ENCODE measurements at regions not wholly inside any gene's neighbourhood (a gene's known extent, or its start where the extent isn't known, plus 50 kb on each side); places are given as distances from the start of the nearest gene placed in this dataset.

- DNase-seq (ENCODE audit: low spot score), result no peak
Measured at GRCh38 chr7:53504914-53505313, 469.5 kb downstream of the POM121L12 start.

GRCh38 chr7:53518319-53518718, 482.9 kb downstream of the POM121L12 start:
- no peak for DNase-seq (ENCODE audit: low spot score)

- no peak for DNase-seq (ENCODE audit: low spot score)
Measured at GRCh38 chr7:53520841-53521240, 485.4 kb downstream of the POM121L12 start.

GRCh38 chr7:53521638-53522184, 486.3 kb downstream of the POM121L12 start:
- no peak for DNase-seq (ENCODE audit: low spot score)

- DNase-seq (ENCODE audit: low spot score), result no peak
Measured at GRCh38 chr7:53539558-53539957, 504.1 kb downstream of the POM121L12 start.

GRCh38 chr7:53541475-53541874, 506.0 kb downstream of the POM121L12 start:
- DNase-seq (ENCODE audit: low spot score), result no peak

- no peak for DNase-seq (ENCODE audit: low spot score)
Measured at GRCh38 chr7:53542157-53542556, 506.7 kb downstream of the POM121L12 start.

Measured in A172 (cell line).